NCI-H2107 (cell line): ENCODE measurements at regions not wholly inside any gene's neighbourhood (a gene's known extent, or its start where the extent isn't known, plus 50 kb on each side); places are given as distances from the start of the nearest gene placed in this dataset.

Experiments
- DNase-seq: peaks from one replicate; lab custom pipeline; 2025; lab: John Stamatoyannopoulos, UW

DNA sequence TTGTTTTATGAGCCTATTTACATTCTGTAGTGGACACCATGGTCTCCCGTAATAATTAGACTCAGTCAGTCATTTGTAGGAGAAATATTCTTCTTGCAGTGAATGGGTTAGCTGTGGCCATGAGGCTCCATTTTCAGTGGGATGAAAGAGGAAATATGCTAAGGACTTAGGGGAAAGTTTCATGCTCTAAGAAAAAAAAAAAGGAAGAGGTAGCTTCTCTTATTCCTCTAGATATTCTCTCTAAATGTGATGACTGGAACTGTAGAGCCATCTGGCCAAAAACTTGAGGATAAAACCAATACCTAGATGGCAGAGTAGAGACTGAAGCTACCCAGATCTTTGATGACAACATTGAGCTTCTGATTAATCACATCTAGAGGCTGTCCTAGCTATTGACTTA, 75.8 kb upstream of the SESN3 start:
- no peak for DNase-seq

DNA sequence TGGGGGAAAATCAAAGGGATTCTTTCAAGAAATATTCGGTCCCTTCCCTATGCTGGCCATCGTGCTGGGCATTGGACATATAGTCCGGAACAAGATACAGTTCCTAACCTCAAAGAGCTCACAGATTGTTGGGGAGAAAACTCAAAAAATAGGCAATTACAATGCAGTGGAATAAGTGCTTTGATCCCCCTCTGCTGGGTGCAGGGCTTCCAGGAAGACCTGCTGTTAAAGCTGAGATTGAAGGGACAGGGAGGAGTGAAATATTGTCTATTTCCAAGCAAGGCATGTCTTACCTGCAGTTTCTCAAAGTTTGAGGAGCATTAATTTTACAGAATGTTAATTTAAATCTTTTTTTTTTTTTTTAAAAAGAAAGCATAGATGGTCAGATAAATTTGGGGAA, 75.1 kb upstream of the SESN3 start:
- no peak for DNase-seq

DNA sequence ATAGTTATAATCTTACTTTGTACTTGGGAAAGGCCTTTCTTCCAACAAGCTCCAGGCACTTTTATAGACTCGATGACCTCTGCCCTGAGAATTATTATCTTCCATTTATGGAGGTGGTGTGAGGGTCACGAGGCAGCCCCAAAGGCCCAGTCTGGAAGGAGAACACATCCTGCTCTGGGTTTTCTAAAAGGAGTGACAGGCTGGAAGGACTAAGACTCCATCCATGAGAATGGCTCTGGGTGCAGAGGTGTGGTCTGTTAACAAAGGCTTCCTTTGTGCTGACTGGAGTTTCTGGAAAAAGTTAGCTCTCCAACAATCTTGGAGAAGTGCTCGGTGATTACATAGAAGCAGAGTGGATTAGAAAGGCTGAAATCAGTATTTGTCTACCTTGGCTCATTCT, 74.7 kb upstream of the SESN3 start:
- no peak for DNase-seq

DNA sequence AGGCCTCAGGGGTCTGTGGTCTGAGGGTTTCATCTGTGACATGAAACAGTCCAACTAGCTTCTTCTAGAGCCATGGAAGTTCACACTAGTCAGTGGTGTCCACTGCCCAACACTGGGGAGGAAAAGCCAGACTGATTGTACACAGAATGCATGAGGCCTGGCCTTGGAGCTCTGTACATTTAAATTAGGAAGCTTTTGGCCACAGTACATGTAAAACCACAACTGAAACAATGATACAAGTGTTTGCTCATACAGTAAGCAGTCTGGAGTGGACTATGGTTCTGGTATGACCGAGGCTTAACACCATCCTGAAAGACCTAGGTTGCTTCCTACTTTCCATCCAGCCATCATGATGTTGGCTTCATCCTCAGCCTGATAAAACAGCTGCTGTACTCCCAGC, 73.8 kb upstream of the SESN3 start:
- no peak for DNase-seq

DNA sequence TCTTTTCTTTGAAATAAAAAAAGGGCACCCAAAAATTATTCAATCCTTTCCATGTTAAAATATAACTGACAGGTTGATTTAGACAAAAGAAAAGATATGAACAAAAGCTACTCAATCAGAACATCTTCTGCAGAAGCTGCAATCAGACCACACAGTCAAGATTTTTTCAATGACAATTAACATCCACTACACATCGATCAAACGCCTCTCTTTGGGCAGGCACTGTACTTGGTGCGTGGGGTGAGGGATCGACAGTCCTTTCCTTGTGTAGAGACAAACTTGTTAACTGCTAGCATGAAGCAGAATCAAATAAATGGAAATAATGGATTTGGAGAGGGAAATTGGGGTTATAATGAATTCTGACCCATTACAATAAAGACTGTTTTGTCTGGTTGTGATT, 71.2 kb upstream of the SESN3 start:
- no peak for DNase-seq

DNA sequence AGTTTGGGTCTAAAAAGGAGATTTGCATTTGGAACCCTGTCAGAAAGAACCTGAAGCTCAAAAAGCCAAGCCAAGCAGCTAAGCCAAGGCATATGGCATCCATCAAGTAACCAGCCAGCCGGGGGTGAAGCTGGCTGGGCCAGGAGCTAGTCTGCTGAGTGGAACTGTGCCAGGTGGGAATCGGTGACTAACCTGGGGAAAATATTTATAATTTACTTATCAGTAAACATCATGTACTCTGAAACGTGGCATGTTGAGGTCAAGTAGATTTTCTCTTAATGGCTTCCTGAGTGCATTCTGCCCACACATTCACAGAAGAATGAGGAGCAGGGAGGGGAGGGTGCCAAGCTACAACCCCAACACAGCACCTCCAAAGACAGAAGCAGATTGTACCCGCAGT, 70.5 kb upstream of the SESN3 start:
- no peak for DNase-seq

DNA sequence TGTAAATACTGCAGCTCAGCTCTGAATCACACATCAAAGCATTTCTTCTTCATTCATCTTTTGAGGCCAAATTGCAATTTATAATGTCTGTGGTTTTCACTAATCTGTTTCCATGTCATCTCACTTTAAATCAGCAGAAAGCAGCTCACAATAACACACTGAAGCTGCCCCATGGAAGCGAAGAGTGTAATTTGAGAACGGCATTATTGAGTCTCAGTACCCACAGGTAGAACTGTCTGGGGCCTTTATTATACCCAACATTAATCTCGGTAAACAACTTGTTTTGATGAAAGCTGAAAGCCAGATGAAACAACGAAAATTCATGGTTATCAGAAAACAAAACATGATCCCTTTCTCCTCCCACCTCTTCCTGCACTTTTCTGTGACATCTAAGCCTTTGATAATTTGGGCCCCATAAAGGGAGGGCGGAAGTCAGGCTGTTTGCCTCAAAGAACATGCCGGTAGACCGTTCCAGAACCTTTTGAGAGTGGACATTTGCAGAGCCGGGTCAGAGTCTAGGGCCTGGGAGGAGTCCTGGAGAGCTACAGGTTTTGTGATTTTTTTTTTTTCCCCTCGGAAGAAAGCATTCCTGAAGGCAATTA, 68.2 kb upstream of the SESN3 start:
- DNase-seq = peak; percentile 14

DNA sequence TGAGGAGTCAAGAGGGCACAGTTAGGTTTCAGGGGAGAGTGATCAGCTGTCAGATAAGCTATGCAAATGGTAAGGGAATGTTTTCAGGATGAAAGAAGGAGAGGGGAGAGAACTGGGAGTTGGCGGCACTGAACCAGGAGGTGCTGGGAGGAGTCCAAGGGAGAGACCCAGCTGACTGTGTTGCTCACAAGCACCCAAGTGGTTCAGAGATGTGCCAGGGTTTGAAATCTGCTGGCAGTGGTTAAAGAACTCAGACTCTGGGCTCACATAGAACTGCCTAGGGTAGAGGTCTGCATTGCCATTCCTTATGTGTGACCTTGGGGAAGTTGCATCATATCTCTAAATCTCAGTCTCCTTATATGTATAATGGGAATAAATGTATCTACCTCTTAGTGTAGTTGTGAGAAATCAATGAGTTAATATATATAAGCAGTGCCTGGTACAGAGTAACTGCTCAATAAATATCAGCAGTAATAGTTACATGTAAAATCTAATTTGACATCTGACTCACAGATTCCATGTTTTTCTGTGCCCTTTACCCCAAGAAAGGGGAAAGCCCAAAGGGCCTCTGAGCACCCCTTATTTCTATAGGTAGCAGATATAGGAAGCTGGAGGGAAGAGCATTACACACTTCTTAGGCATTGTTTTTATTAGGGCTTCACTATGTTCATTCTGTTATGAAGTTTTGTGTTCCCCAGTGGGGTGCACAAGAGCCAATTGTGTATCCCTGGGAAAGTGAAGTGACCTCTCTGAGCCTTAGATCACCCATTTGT, 66.9 kb upstream of the SESN3 start:
- no peak for DNase-seq

DNA sequence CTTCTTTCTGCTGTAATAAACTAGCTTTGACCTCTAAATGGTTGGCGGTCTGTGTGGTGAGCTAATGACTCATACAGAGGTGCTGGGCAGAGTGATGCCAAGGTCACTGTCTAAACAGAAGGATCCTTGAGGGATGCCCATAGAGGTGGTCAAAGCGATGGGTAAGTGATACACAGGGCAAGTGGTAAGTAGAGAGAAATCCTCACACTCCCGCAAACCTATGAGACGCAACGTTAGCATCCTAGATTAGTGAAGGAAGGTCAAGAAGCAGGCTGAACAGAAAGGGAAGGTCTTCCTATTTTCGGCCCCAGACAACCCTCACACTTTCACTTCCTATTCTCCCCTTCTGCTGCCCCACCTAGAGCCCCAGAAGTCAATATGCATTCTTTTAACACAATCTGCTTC, 65.6 kb upstream of the SESN3 start:
- DNase-seq = no peak

DNA sequence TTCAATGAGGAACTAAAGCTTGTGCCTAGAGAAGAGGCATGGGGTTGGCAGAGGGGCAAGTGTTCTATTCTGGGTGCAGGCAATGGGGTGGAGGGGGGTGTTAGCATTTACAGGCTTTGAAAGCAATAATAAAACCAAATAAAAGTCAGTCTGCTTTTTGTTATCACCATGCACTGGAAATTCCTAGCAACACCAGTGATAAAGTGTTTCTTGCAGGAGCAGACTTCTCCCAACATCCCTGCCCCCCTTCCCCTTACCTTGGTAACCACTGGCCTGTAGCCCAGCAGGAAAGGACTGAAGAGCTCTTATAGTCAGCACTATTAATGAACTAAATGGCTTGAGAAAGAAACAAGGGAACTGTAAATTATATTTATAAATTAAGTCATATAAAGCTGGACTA, 65.2 kb upstream of the SESN3 start:
- DNase-seq = no peak

DNA sequence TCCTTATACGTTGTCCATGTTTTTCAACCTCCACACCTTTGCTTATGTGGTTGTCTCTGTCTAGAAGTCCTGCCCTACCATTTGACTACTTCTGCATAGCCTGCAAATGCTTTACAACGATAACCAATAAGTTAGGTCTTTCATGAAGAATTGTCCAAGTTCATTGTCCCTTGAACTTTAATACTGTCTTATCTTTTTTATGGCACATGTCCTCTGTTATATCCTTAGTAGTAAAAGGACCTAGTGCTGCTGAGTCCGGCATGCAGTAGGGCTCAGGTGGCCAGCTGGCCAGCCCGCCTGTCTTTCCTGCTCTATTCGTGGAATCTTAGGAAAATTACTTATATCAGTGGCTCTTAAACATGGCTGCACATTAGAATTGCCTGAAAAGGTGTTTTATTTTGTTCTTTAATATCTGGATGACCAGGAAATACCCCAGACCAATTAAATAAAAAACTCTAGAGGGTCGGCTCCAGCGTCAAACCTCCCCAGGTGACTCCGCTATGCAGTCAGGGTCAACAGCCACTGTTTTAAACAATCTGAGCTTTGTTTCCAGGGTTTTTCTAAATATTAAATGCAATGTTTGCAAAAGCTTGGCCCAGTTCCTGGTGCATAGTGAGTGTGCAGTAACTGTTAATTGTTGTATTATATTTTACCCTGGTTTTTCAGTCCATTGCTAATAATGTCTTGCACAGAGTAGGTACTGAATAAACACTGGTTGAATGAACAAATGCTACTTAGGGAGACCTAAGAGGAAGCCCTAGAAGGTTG, 64.6 kb upstream of the SESN3 start:
- no peak for DNase-seq

DNA sequence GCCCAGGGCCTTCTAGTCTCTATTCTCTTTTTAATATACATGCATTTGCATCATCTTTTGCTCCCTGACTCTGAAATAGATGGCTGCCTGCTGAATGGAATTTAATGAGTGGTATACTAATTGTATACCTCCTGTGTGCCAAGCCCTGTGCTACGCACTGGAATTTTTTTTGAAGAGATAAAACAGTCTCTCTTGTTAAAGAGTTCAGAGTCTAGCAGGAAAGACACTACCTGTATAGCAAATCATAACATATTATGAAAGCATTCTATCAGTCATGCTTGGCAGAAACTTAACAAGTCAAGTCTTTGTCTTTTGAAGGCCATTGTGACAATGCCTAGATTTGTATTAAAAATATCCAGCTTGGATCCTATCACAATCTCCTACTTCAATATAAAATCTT, 63.7 kb upstream of the SESN3 start:
- no peak for DNase-seq

DNA sequence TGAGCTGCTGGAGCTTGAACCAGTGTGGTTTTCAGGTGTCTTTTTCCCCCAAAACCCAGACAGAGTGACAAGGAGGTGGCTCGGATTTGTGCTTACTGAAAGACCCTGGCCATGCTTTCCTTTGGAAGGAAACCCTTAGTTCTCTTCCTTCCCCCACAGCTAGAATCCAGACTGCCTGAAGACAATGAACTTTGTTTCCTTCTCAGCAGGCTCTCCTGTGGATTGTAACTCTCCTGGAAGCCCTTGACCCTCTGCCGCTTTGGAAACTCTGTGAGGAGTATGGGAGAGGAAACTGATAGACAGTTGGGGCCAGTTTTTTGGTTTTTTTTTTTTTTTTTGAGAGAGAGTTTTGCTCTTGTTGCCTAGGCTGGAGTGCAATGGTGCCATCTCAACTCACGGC, 62.1 kb upstream of the SESN3 start:
- DNase-seq = no peak

DNA sequence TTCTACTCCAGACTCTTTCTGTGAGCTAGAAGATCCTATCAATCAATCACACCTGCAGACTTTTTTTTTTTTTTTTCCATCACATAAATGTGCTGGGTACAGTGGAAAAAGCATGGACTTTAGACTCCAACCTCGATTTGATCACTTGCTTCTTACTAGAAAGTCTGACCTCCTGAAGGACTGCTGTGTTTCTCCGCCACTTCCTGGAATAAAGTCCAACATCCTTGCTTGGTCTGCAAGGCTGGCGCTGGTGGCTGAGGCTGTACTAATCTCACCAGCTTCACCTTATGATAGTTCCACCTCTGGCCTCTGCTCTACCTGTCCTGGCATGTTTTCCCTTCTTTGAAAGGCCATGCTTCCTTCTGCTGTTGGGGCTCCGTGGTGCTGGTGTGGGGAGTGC, 60.9 kb upstream of the SESN3 start:
- no peak for DNase-seq

DNA sequence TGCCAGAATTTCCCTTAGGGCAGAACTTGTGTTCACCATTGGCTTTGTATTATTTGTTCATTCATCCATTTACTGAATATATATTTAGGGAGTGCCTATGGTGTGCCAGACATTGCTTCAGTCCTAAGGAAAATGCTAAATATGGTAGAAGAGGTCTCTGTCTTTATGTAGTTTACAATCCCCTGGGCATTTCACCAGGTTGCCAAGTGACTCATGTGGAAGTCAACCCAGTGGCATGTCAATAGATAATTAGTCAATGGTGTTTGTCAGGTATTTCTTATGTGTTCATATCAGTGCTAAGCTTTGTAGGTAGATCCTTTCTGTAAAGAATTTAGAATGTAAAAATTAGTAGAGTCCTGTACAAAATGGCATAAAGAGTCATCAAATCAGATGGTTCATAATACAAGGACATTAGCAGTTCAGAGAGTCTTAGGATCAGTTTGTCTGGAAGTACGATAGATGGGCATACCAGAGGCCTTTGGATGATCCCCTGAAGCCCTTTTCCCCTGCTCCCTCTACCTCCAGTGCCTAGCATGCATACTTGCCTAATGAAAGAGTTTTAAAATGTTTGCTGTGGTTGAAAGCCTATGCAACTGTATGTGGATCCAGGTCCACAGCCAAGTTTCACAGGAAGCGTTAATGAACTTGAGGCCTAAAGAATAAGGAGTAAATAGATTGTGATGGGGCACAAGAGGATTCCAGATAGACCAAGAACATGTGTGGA, 58.5 kb upstream of the SESN3 start:
- no peak for DNase-seq

DNA sequence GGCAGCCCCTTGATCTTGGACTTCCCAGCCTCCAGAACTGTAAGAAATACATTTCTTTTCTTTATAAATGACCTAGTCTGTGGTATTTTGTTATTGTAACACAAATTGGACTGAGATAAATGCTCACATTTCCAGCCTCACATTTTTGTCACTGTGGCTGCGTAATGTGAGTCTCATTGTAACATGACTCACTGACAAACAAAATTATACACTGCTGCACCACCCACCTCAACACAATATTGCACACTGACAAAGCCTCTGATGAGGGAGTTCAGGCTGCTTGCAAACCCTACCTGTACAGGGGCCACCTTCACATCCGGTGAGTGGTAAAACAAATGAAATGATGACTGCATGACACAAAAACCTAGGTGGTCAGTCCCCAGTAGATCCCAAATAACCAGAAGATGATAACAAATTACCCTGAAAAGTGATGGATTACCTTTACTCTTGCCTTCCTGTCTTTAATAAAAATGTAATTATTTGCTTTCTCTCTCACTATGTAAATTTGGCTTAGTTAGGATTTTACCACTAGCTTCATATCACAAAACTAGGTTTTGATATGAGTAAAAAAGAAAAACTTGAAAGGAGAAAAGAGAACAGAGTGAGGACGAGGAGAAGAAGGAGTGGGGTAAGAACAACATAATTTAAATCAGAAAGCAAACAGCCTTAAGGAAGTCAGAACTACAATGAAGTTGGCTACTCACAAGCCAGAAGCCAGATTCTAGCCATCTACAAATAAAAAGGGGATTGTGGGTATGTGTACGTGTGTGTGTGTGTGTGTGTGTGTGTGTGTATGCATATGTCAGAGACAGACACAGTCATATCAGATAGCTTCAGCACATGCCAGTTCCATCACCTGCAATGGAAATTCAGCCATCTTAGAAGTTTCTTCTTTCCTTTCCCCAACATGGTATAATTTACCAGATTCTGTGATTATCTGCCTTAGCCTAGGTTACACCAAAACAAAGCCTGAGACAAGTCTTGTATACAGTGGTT, 53.4 kb upstream of the SESN3 start:
- no peak for DNase-seq

DNA sequence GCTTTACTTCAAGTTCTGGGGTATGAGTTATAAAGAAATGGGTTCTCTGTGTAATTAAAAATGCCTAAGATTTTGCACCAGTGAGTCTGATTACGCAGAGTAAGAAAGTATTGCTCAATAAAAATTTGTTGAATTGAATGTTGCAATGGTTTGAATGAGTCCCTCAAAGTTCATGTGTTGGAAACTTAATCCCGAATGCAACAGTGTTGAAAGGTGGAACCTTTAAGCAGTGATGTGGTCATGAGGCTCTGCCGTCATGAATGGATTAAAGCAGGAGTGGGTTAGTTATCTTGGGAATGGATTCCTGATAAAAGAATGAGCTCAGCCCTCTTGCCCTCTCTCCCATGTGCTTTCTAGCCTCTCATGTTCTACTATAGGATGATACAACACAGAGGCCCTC, 52.6 kb upstream of the SESN3 start:
- no peak for DNase-seq

DNA sequence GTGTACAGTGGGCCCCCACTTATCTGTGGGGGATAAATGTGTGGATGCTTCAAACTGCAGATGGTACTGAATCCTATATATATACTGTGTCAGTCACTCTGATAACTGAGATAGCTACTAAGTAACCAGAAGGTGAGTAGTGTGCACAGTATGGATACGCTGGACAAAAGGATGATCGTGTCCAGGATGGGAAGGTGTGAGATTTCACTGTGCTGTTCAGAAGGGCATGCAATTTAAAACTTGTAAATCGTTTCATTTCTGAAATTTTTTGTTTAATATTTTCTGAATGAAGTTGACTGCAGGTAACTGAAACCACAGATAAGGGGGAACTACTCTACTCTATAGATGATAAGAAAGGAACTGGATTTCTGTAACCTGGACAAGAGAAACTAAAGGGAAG, 52.1 kb upstream of the SESN3 start:
- DNase-seq = no peak

DNA sequence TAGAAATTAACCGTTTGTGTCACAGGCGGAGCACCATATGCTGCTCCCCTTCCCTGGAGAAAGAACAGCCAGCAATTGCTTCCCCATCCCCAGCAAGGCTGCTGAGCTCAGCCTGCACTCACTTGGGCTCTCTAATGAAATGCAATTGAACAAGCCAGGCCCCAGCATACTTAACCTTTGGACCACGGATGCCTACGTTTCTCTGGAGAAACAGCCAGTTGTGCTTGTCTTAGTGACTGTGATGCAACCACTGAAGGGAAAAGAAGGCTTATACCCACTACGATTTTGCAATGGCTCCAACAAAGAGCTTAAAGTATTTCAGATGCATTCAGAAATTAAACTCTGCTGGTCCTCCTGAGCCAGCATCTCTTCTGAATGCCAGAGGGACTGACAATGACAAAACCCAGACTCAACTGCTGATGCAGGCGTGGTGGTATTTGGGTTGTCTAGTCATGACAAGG, 51.3 kb upstream of the SESN3 start:
- DNase-seq = no peak
